Mesenchymal stem cell (in vitro differentiated cells and primary cell): ENCODE measurements at regions not wholly inside any gene's neighbourhood (a gene's known extent, or its start where the extent isn't known, plus 50 kb on each side); places are given as distances from the start of the nearest gene placed in this dataset.

Experiments
- DNase-seq: peaks from one replicate; pipeline ENCODE4 v3.0.0-alpha.2; 2013
- H2AFZ ChIP-seq: one replicate; pipeline ENCODE4 v1.6.1; 2013; ENCODE audit warnings: low read depth, mild to moderate bottlenecking, control low read depth, inconsistent platforms, low read length, moderate library complexity
- H2AK5ac ChIP-seq: 2 replicates; pipeline ENCODE4 v1.6.1; 2013; ENCODE audit warnings: low read length, moderate library complexity, mild to moderate bottlenecking, inconsistent platforms; ENCODE audit not compliant: severe bottlenecking
- H2BK120ac ChIP-seq: one replicate; pipeline ENCODE4 v1.6.1; 2013; ENCODE audit warnings: low read depth, mild to moderate bottlenecking, inconsistent platforms, low read length, moderate library complexity
- H2BK12ac ChIP-seq, 2 experiments: one replicate each; pipeline ENCODE4 v1.6.1; 2013; ENCODE audit warnings: inconsistent platforms in 2 of 2, low read length in 2 of 2, mild to moderate bottlenecking in 2 of 2, moderate library complexity in 2 of 2, control low read depth in 1 of 2
- H2BK15ac ChIP-seq: one replicate; pipeline ENCODE4 v1.6.1; 2013; ENCODE audit warnings: mild to moderate bottlenecking, low read depth, inconsistent platforms; ENCODE audit not compliant: poor library complexity, severe bottlenecking
- H2BK5ac ChIP-seq: 2 replicates; pipeline ENCODE4 v1.6.1; 2013; ENCODE audit warnings: low read depth, mild to moderate bottlenecking, low read length, control low read depth, inconsistent platforms; ENCODE audit not compliant: poor library complexity, severe bottlenecking
- H3K14ac ChIP-seq, 2 experiments: one replicate each; pipeline ENCODE4 v1.6.1; 2013; ENCODE audit warnings: inconsistent platforms in 2 of 2, low read length in 2 of 2, control low read depth in 1 of 2, mild to moderate bottlenecking in 1 of 2, moderate library complexity in 1 of 2
- H3K18ac ChIP-seq, 2 experiments: one replicate each; pipeline ENCODE4 v1.6.1; 2013; ENCODE audit warnings: inconsistent platforms in 2 of 2, low read length in 2 of 2, control low read depth in 1 of 2, low read depth in 1 of 2, mild to moderate bottlenecking in 1 of 2
- H3K23ac ChIP-seq, 2 experiments: one replicate each; pipeline ENCODE4 v1.6.1; 2013; ENCODE audit warnings: inconsistent platforms in 2 of 2, low read length in 2 of 2, mild to moderate bottlenecking in 2 of 2, moderate library complexity in 2 of 2, control low read depth in 1 of 2
- H3K27ac ChIP-seq: 2 replicates; pipeline ENCODE4 v1.5.1; 2013; ENCODE audit warnings: mild to moderate bottlenecking, moderate library complexity, low read length, control low read depth, inconsistent platforms; ENCODE audit not compliant: poor library complexity, severe bottlenecking
- H3K27me3 ChIP-seq, 2 experiments: 2 replicates each; pipeline versions ENCODE4 v1.6.1 to v1.7.0; 2013; ENCODE audit warnings: low read length in 2 of 2, mild to moderate bottlenecking in 2 of 2, moderate library complexity in 2 of 2, control low read depth in 1 of 2, inconsistent platforms in 1 of 2; ENCODE audit not compliant: control insufficient read depth in 1 of 2, insufficient read depth in 1 of 2
- H3K36me3 ChIP-seq, 2 experiments: 2 replicates each; pipeline versions ENCODE4 v1.6.1 to v1.7.0; 2013; ENCODE audit warnings: low read length in 2 of 2, control low read depth in 1 of 2, inconsistent platforms in 1 of 2, low read depth in 1 of 2, mild to moderate bottlenecking in 1 of 2; ENCODE audit not compliant: insufficient read depth in 2 of 2, control insufficient read depth in 1 of 2
- H3K4ac ChIP-seq, 2 experiments: one replicate each; pipeline ENCODE4 v1.6.1; 2013; ENCODE audit warnings: inconsistent platforms in 2 of 2, low read length in 2 of 2, mild to moderate bottlenecking in 2 of 2, moderate library complexity in 2 of 2, control low read depth in 1 of 2, low read depth in 1 of 2
- H3K4me1 ChIP-seq: 2 replicates; pipeline ENCODE4 v1.6.1; 2013; ENCODE audit warnings: low read depth, low read length, control low read depth; ENCODE audit not compliant: control insufficient read depth, insufficient read depth
- H3K4me2 ChIP-seq: 2 replicates; pipeline ENCODE4 v1.6.1; 2013; ENCODE audit warnings: low read length, mild to moderate bottlenecking, inconsistent platforms; ENCODE audit not compliant: poor library complexity, severe bottlenecking
- H3K4me3 ChIP-seq, 2 experiments: 2 replicates each; pipeline versions ENCODE4 v1.5.1 to v1.7.0; 2013; ENCODE audit warnings: low read length in 2 of 2, mild to moderate bottlenecking in 2 of 2, control low read depth in 1 of 2, low read depth in 1 of 2; ENCODE audit not compliant: insufficient read depth in 1 of 2
- H3K79me1 ChIP-seq: replicated peaks from 2 replicates; pipeline ENCODE4 v1.6.1; 2013; ENCODE audit warnings: mild to moderate bottlenecking, control low read depth, low read length, inconsistent platforms; ENCODE audit not compliant: poor library complexity, severe bottlenecking
- H3K9ac ChIP-seq: 2 replicates; pipeline ENCODE4 v1.7.0; 2013; ENCODE audit warnings: mild to moderate bottlenecking, low read length, moderate library complexity
- H3K9me3 ChIP-seq: 2 replicates; pipeline ENCODE4 v1.7.0; 2013; ENCODE audit warnings: mild to moderate bottlenecking, low read length; ENCODE audit not compliant: control insufficient read depth
- H4K8ac ChIP-seq: one replicate; pipeline ENCODE4 v1.6.1; 2013; ENCODE audit warnings: inconsistent platforms, mild to moderate bottlenecking, low read length, moderate library complexity
- H4K91ac ChIP-seq: one replicate; pipeline ENCODE4 v1.6.1; 2013; ENCODE audit warnings: mild to moderate bottlenecking, low read length, inconsistent platforms
- WGBS: methylation state at CpG from one replicate; pipeline ENCODE4 v1.1.7; 2013; ENCODE audit warnings: mixed read lengths; 5-methylcytosine and 5-hydroxymethylcytosine counted together

DNA sequence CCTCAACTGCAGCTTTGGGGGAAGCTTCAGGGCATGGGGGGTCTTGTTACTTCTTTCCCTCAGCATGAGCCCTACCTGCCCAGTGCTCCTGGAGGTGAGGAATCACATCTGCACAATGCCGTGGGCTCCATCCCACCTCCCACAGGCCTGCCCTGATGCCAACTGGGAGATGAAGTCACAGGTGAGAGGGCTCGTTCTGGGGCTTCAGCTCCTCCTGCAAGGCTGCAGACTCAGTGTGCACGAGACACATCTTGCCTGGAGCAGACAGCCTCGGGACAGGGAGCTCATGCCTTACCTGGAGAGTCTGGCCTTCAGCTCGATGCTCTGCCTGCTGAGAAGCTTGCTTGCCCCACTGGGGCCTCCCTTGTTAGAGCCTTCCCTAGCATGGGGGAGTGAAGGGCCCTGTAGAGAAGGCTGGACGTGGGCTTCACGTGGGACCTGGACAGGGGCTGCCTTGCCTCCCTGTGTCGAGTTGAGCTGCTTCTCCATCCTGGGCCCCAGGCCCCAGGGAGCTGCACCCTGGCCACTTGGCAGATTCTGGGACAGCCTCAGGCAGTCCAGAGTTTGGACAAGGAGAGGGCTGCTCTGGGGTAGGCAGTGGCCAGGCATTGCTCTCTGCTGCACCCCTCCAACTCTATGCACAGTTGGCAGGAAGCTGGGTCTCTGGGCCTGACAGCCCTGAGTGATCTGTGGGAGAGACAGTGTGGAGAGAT lies 171.4 kb downstream of the KIF26A start:
- Histone ChIP-seq H3K4me1 (peaks cover 2% of the 10 kb centered on the region), H2AK5ac (no peak overlapping the region), H2AFZ (no peak overlapping the region), H2BK15ac (no peak overlapping the region), H3K36me3 (no peaks in the 10 kb centered on the region), H4K8ac (no peak overlapping the region), H3K14ac (no peak overlapping the region), H3K9ac (no peak overlapping the region), H2BK5ac (no peak overlapping the region), H2BK120ac (no peak overlapping the region), H3K4ac (no peak overlapping the region), H4K91ac (no peak overlapping the region), H3K79me1 (no peaks in the 10 kb centered on the region), H3K27ac (no peak overlapping the region), H2BK12ac (no peak overlapping the region), H3K9me3 (no peaks in the 10 kb centered on the region), H3K4me3 (no peak overlapping the region), H3K27me3 (no peaks in the 10 kb centered on the region), H3K23ac (no peak overlapping the region), H3K18ac (no peak overlapping the region), H3K4me2 (no peak overlapping the region)
- 72% methylated on average over 8 of the region's 8 CpGs for WGBS
- DNase-seq, result no peak

DNA sequence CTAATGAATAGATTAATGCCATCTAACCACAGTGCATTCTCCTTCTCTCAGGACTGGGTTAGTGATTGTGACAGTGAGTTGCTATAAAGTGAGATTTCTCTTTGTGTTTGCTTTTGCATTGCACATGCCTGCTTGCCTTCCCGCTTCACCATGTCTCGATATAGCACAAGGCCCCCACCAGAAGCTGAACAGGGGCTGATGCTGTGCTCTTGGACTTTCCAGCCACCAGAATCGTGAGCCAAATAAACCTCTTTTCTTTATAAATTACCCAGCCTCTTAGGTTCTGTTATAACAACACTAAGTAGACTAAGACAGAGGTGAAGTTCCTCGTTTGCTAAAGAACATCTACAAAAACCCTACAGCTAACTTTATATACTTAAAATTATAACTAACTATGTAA lies 173.0 kb downstream of the KIF26A start:
- WGBS, result 80% methylated on average over 2 of the region's 4 CpGs

GRCh38 chr14:104313674-104314073 lies 175.3 kb downstream of the KIF26A start:
- Histone ChIP-seq H3K4me2 (no peak overlapping the region), H3K27ac (no peak overlapping the region), H2AFZ (no peak overlapping the region), H3K4me3 (no peak overlapping the region), H3K4me1 (peaks cover 2% of the 10 kb centered on the region), H3K18ac (no peak overlapping the region), H2AK5ac (no peak overlapping the region), H3K23ac (no peak overlapping the region), H2BK120ac (no peak overlapping the region), H2BK12ac (no peak overlapping the region), H3K79me1 (no peaks in the 10 kb centered on the region), H3K36me3 (no peaks in the 10 kb centered on the region), H2BK5ac (no peak overlapping the region), H3K4ac (no peak overlapping the region), H2BK15ac (no peak overlapping the region), H3K14ac (no peak overlapping the region), H3K9ac (no peak overlapping the region), H4K91ac (no peak overlapping the region), H3K27me3 (no peaks in the 10 kb centered on the region), H3K9me3 (no peaks in the 10 kb centered on the region), H4K8ac (no peak overlapping the region)
- 67% methylated on average over 3 of the region's 4 CpGs for WGBS
- DNase-seq, result no peak

More for the DNA sequence above, 173.0 kb downstream of the KIF26A start:
- no peak overlapping the region for H2BK15ac ChIP-seq
- H3K23ac ChIP-seq, result no peak overlapping the region
- H3K36me3 ChIP-seq, result no peaks in the 10 kb centered on the region
- DNase-seq, result no peak
- H4K8ac ChIP-seq, result no peak overlapping the region
- H4K91ac ChIP-seq, result no peak overlapping the region
- no peak overlapping the region for H3K4me3 ChIP-seq
- no peak overlapping the region for H3K14ac ChIP-seq
- H3K27ac ChIP-seq, result no peak overlapping the region
- H3K18ac ChIP-seq, result no peak overlapping the region
- H3K4me2 ChIP-seq, result no peak overlapping the region
- H3K4me1 ChIP-seq, result peaks cover 2% of the 10 kb centered on the region
- no peaks in the 10 kb centered on the region for H3K27me3 ChIP-seq
- no peaks in the 10 kb centered on the region for H3K79me1 ChIP-seq
- H3K9ac ChIP-seq, result no peak overlapping the region
- H2BK120ac ChIP-seq, result no peak overlapping the region
- no peak overlapping the region for H2AFZ ChIP-seq
- no peaks in the 10 kb centered on the region for H3K9me3 ChIP-seq
- H3K4ac ChIP-seq, result no peak overlapping the region
- no peak overlapping the region for H2AK5ac ChIP-seq
- H2BK5ac ChIP-seq, result no peak overlapping the region
- no peak overlapping the region for H2BK12ac ChIP-seq

GRCh38 chr14:104314251-104314941 lies 176.0 kb downstream of the KIF26A start:
- Histone ChIP-seq H3K27me3 (no peaks in the 10 kb centered on the region), H4K8ac (no peak overlapping the region), H3K36me3 (no peaks in the 10 kb centered on the region), H3K23ac (no peak overlapping the region), H4K91ac (no peak overlapping the region), H3K27ac (no peak overlapping the region), H3K18ac (no peak overlapping the region), H3K9me3 (no peaks in the 10 kb centered on the region), H3K4ac (no peak overlapping the region), H2BK120ac (no peak overlapping the region), H3K4me1 (peaks cover 2% of the 10 kb centered on the region), H2BK15ac (no peak overlapping the region), H2AFZ (no peak overlapping the region), H3K79me1 (no peaks in the 10 kb centered on the region), H2AK5ac (no peak overlapping the region), H3K4me2 (no peak overlapping the region), H3K4me3 (no peak overlapping the region), H2BK12ac (no peak overlapping the region), H3K14ac (no peak overlapping the region), H3K9ac (no peak overlapping the region), H2BK5ac (no peak overlapping the region)
- DNase-seq, result no peak
- WGBS, result 76% methylated on average over 19 of the region's 19 CpGs
